Activated CD4-positive, alpha-beta T cell treated with anti-CD3 and anti-CD28 coated beads, Interleukin-2, amount 10 ng/mL, durations not matched to agents 7 days and 5 days (primary cell): ENCODE measurements at regions not wholly inside any gene's neighbourhood (a gene's known extent, or its start where the extent isn't known, plus 50 kb on each side); places are given as distances from the start of the nearest gene placed in this dataset.

Experiments used
- CTCF ChIA-PET: fragments of 350-600 bp; sonication (Branson Sonifier 250); formaldehyde crosslinking; loops from one replicate; lab custom pipeline; 2021; ENCODE audit warnings: antibody characterized with exemption; lab: Charles Lee
- POLR2A ChIA-PET: fragments of 350-600 bp; sonication (Branson Sonifier 250); formaldehyde crosslinking; loops from one replicate; lab custom pipeline; 2021; ENCODE audit warnings: antibody characterized with exemption; lab: Charles Lee
- DNase-seq: peaks from one replicate; pipeline ENCODE4 v3.0.0-alpha.2; 2020
- H3K27ac Mint-ChIP-seq: one replicate; pipeline ENCODE4 v1.8.0; 2021; ENCODE audit warnings: mild to moderate bottlenecking, moderate library complexity, mixed read lengths
- H3K27me3 Mint-ChIP-seq: one replicate; pipeline ENCODE4 v1.8.0; 2021; ENCODE audit warnings: mixed read lengths
- H3K36me3 Mint-ChIP-seq: one replicate; pipeline ENCODE4 v1.8.0; 2021; ENCODE audit warnings: low read depth, mixed read lengths
- H3K4me1 Mint-ChIP-seq: one replicate; pipeline ENCODE4 v1.8.0; 2021; ENCODE audit warnings: mixed read lengths
- H3K4me3 Mint-ChIP-seq: one replicate; pipeline ENCODE4 v1.8.0; 2021; ENCODE audit warnings: mild to moderate bottlenecking, moderate library complexity, mixed read lengths
- H3K9me3 Mint-ChIP-seq: one replicate; pipeline ENCODE4 v1.8.0; 2021; ENCODE audit warnings: mixed read lengths

GRCh38 chr1:199857516-199857915 is 170.0 kb upstream of the NR5A2 start:
- Mint-ChIP-seq H3K4me1 (peaks cover 4% of the 10 kb centered on the region), H3K27ac (no peak overlapping the region), H3K4me3 (no peak overlapping the region), H3K36me3 (no peaks in the 10 kb centered on the region), H3K9me3 (no peaks in the 10 kb centered on the region), H3K27me3 (peaks cover 11% of the 10 kb centered on the region)
- ChIA-PET POLR2A (no interaction called here), CTCF (no interaction called here)
- DNase-seq: no peak

- Mint-ChIP-seq H3K9me3 (no peaks in the 10 kb centered on the region), H3K27ac (no peak overlapping the region), H3K36me3 (no peaks in the 10 kb centered on the region), H3K27me3 (peaks cover 10% of the 10 kb centered on the region), H3K4me1 (peaks cover 4% of the 10 kb centered on the region), H3K4me3 (no peak overlapping the region)
- ChIA-PET POLR2A (no interaction called here), CTCF (no interaction called here)
- no peak for DNase-seq
These were observed 169.3 kb upstream of the NR5A2 start for GRCh38 chr1:199858171-199858570.

GRCh38 chr1:199858856-199859255 is 168.7 kb upstream of the NR5A2 start:
- ChIA-PET POLR2A (no interaction called here), CTCF (no interaction called here)
- H3K36me3 Mint-ChIP-seq: no peaks in the 10 kb centered on the region
- H3K4me3 Mint-ChIP-seq: no peak overlapping the region
- no peaks in the 10 kb centered on the region for H3K9me3 Mint-ChIP-seq
- no peak overlapping the region for H3K27ac Mint-ChIP-seq
- H3K27me3 Mint-ChIP-seq: peaks cover 10% of the 10 kb centered on the region
- H3K4me1 Mint-ChIP-seq: peaks cover 4% of the 10 kb centered on the region
- no peak for DNase-seq

DNA sequence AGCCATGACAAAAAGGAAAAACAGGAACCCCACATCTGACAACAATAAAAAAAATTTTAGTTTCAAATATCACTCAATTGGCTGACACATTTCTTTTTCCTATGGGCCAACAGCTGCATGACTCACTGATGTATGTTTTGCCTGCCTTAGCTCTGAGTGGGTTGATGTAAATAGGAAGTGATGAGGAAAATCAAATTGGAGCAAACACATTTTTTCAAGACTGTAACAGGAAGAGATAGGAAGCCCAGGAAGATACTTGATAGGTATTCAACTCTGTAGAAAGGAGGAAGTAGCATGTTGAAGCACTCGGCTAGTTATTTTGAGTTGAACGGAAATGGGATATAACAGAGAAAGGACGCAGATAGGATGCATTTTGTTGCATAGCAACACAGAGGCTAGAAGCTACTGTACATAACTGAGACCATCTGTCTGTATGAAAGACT is 168.0 kb upstream of the NR5A2 start:
- ChIA-PET CTCF (interaction anchor here (0.6 to 0.8 kb wide), 2 partner anchors 12 to 282 kb away, joined by 3 to 4 read pairs; no protein-coding TSS in a partner anchor), POLR2A (no interaction called here)
- Mint-ChIP-seq H3K4me3 (no peak overlapping the region), H3K27me3 (peaks cover 10% of the 10 kb centered on the region), H3K27ac (no peak overlapping the region), H3K36me3 (no peaks in the 10 kb centered on the region), H3K9me3 (no peaks in the 10 kb centered on the region), H3K4me1 (peaks cover 4% of the 10 kb centered on the region)
- no peak for DNase-seq

GRCh38 chr1:199861020-199861795 is 166.3 kb upstream of the NR5A2 start:
- CTCF ChIA-PET: no interaction called here
- POLR2A ChIA-PET: no interaction called here
- no peaks in the 10 kb centered on the region for H3K9me3 Mint-ChIP-seq
- H3K36me3 Mint-ChIP-seq: no peaks in the 10 kb centered on the region
- DNase-seq: no peak
- peaks cover 6% of the 10 kb centered on the region for H3K27me3 Mint-ChIP-seq
- peaks cover 4% of the 10 kb centered on the region for H3K4me1 Mint-ChIP-seq
- H3K4me3 Mint-ChIP-seq: no peak overlapping the region
- no peak overlapping the region for H3K27ac Mint-ChIP-seq

DNA sequence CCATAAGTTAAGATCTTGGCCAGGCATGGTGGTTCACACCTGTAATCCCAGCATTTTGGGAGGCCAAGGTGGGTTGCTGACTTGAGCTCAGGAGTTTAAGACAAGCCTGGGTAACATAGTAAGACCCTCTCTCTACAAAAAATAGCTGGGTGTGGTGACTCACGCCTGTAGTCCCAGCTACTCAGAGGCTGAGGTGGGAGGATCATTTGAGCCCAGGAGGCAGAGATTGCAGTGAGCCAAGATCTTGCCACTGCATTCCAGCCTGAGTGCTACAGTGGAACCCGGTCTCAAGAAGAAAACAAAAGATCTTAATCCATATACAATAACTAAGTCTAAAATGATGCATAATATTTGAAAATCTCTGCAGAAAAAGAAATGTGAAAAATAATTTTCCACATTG is 165.5 kb upstream of the NR5A2 start:
- no peaks in the 10 kb centered on the region for H3K9me3 Mint-ChIP-seq
- no peak overlapping the region for H3K4me3 Mint-ChIP-seq
- no peaks in the 10 kb centered on the region for H3K36me3 Mint-ChIP-seq
- H3K27me3 Mint-ChIP-seq: peaks cover 9% of the 10 kb centered on the region
- H3K4me1 Mint-ChIP-seq: peaks cover 4% of the 10 kb centered on the region
- DNase-seq: no peak
- CTCF ChIA-PET: no interaction called here
- no peak overlapping the region for H3K27ac Mint-ChIP-seq
- POLR2A ChIA-PET: no interaction called here

GRCh38 chr1:199866210-199866617 is 161.3 kb upstream of the NR5A2 start:
- Mint-ChIP-seq H3K9me3 (no peaks in the 10 kb centered on the region), H3K4me3 (no peak overlapping the region), H3K27ac (no peak overlapping the region), H3K4me1 (no peaks in the 10 kb centered on the region), H3K27me3 (peaks cover 11% of the 10 kb centered on the region), H3K36me3 (no peaks in the 10 kb centered on the region)
- no peak for DNase-seq
- CTCF ChIA-PET: no interaction called here
- POLR2A ChIA-PET: no interaction called here

GRCh38 chr1:199867601-199868000 is 159.9 kb upstream of the NR5A2 start:
- Mint-ChIP-seq H3K27ac (no peak overlapping the region), H3K4me1 (no peaks in the 10 kb centered on the region), H3K27me3 (peaks cover 9% of the 10 kb centered on the region), H3K36me3 (no peaks in the 10 kb centered on the region), H3K4me3 (no peak overlapping the region), H3K9me3 (no peaks in the 10 kb centered on the region)
- CTCF ChIA-PET: interaction anchor here (0.6 kb wide), 1 partner anchor 111 kb away, joined by 4 read pairs; no protein-coding TSS in a partner anchor
- no peak for DNase-seq
- POLR2A ChIA-PET: no interaction called here

- ChIA-PET POLR2A (no interaction called here), CTCF (no interaction called here)
- no peak for DNase-seq
- Mint-ChIP-seq H3K27me3 (peaks cover 9% of the 10 kb centered on the region), H3K4me3 (no peak overlapping the region), H3K4me1 (no peaks in the 10 kb centered on the region), H3K36me3 (no peaks in the 10 kb centered on the region), H3K27ac (no peak overlapping the region), H3K9me3 (no peaks in the 10 kb centered on the region)
These were observed 158.7 kb upstream of the NR5A2 start for GRCh38 chr1:199868777-199869176.

GRCh38 chr1:199875337-199875736 is 152.2 kb upstream of the NR5A2 start:
- H3K27ac Mint-ChIP-seq: no peak overlapping the region
- no peaks in the 10 kb centered on the region for H3K4me1 Mint-ChIP-seq
- ChIA-PET POLR2A (no interaction called here), CTCF (no interaction called here)
- H3K4me3 Mint-ChIP-seq: no peak overlapping the region
- H3K9me3 Mint-ChIP-seq: no peaks in the 10 kb centered on the region
- DNase-seq: no peak
- peaks cover 6% of the 10 kb centered on the region for H3K27me3 Mint-ChIP-seq
- no peaks in the 10 kb centered on the region for H3K36me3 Mint-ChIP-seq

- ChIA-PET POLR2A (no interaction called here), CTCF (no interaction called here)
- no peaks in the 10 kb centered on the region for H3K9me3 Mint-ChIP-seq
- no peak overlapping the region for H3K4me3 Mint-ChIP-seq
- no peaks in the 10 kb centered on the region for H3K4me1 Mint-ChIP-seq
- DNase-seq: no peak
- peaks cover 6% of the 10 kb centered on the region for H3K27me3 Mint-ChIP-seq
- H3K36me3 Mint-ChIP-seq: no peaks in the 10 kb centered on the region
- no peak overlapping the region for H3K27ac Mint-ChIP-seq
These were observed 151.7 kb upstream of the NR5A2 start for GRCh38 chr1:199875856-199876255.

DNA sequence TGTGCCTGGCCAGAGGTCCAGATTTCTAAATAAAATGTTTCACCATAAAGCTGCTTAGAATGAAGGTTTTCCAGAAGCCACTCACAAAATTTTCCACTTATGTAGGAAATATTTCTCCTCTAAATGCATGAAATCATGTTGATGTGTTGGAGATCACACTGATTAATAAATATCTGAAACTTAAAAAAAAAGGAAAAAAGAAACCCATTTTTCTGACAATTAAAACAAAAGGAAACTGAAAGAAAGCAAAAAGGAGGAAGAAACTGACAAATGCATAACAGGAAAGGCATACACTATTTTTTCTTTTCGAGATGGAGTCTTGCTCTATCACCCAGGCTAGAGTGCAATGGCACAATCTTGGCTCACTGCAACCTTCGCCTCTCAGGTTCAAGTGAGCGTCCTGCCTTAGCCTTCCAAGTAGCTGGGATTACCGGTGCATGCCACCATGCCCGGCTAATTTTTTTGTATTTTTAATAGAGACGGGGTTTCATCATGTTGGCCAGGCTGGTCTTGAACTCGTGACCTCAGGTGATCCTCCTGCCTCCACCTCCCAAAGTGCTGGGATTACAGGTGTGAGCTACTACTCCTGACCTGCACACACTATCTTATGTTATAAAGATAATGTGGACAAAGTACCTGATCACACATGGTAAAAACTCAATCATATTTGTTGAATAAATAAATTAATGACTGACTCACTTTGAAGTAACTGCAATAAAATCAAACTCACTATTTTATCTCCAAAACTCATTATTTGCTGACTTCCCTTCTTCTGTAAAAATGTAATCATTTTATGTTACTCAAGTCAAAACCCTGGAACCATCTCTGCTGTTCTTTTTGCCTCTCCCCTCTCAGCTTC is 149.8 kb upstream of the NR5A2 start:
- Mint-ChIP-seq H3K36me3 (no peaks in the 10 kb centered on the region), H3K4me3 (no peak overlapping the region)
- CTCF ChIA-PET: interaction anchor here (0.6 kb wide), 1 partner anchor 1001 kb away, joined by 3 read pairs; no protein-coding TSS in a partner anchor

DNA sequence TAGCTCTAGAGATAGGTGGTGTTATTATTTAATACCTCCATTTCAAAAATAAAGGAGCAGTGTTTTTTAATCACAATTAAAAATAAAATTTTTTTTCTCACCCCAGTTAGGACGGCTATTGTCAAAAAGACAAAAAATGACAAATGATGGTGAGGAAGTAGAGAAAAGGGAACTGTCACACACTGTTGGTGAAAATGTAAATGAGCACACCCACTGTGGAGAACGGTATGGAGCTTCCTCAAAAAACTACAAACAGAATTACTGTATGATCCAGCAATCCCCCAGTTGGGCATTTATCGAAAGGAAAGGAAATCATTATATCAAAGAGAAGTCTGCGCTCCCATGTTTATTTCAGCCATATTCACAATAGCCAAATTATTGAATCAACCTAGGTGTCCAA is 148.7 kb upstream of the NR5A2 start:
- ChIA-PET POLR2A (no interaction called here), CTCF (no interaction called here)
- Mint-ChIP-seq H3K4me1 (no peaks in the 10 kb centered on the region), H3K9me3 (no peaks in the 10 kb centered on the region), H3K27ac (no peak overlapping the region), H3K27me3 (peaks cover 9% of the 10 kb centered on the region), H3K36me3 (no peaks in the 10 kb centered on the region), H3K4me3 (no peak overlapping the region)
- no peak for DNase-seq

More for the DNA sequence above, 149.8 kb upstream of the NR5A2 start:
- no peak overlapping the region for H3K27ac Mint-ChIP-seq
- peaks cover 6% of the 10 kb centered on the region for H3K27me3 Mint-ChIP-seq
- no peaks in the 10 kb centered on the region for H3K9me3 Mint-ChIP-seq
- POLR2A ChIA-PET: no interaction called here
- no peaks in the 10 kb centered on the region for H3K4me1 Mint-ChIP-seq
- DNase-seq: no peak
